ENCODE measurements at regions not wholly inside any gene's neighbourhood (a gene's known extent, or its start where the extent isn't known, plus 50 kb on each side); places are given as distances from the start of the nearest gene placed in this dataset.
"Not testable (repeated sequence)": the region's sequence is repeated elsewhere in the genome, so short reads cannot be mapped to it uniquely, and the experiment has no call there.

DNA sequence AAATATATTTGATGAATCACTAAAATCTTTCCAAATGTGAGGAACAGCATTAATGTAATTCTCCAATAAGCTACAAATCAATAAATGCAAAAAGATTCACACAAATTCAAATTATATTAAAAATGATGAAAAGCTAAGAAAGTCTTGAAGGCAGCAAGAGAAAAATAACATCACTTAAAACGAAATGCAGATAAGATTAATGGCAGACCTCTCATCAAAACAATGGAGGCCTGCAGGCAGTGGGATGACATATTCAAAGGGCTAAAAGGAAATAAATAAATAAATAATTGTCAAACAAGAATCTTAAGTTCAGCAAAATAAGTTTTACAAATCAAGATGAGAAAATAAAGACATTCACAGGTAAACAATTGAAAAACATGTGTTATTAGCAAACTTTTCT, 952.1 kb downstream of the SLITRK6 start:
- DNase-seq (ENCODE audit: low read depth), result no peak

DNA sequence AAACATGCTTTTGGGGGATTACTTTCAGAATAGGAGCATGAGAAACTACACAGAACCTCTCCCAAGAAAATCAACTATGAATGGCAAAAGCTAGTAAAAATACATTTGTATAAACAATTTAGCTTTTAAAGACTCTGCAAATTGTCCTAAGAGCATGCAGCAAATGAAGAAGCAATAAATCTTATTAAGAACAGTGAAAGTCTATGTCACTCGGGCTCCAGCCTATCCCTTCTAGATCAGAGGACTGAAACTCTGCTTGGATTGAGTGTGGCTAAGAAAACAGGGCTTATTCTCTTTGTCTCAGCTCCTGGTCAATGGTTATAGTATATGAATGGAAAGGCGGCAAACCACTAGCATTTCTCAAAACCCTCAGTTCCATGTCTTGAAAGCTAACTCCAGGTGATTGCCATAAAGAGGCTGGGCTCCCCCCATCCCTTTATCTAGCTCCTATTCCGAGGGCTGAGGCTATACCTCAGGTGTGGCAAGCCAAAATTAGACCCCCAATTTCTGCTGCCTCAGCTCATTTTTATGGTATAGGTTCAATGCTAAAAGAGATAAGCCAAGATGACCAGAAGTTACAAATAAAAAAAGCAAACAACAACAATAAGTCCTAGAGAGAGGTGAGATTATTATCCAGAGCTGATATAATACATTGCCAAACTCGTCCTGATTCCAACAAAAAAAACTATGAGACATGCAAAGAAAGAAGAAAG, 953.2 kb downstream of the SLITRK6 start:
- DNase-seq (ENCODE audit: low read depth), result no peak

DNA sequence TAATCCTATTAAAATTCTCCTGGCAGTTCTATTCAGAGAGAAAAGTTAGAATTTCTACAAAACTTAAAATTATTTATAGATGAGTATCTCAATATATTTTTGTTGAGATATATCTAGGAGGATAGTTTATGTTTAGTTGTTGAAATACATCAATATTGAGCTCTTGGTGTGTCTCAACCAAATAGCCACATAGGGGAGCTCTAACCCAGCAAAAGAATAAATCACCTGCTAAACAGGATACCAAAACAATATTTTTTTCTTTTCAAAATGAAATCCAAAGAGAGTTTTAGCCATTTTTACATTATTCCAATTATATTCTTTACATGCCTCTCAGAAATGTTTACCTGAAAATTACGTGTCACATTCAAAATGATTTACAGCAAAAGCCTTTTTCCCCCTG, 954.7 kb downstream of the SLITRK6 start:
- DNase-seq (ENCODE audit: low read depth), result no peak

DNA sequence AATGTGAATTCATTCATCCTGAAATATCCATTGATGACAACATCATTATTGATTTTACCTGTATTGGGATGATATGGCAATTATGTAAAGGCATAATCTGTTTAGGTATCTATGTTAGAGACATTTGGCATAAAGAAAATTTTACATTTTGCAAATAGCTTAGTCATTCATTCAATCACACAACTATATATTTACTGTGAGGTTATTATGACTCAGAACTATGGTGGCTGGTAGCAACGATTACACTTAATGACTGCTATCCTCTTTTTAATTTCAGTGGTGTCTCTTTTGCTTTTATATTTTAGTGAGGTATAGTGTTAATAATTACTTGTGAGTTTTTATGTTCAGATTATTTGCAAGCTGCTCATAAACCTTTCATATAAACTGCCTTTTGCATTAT, 955.9 kb downstream of the SLITRK6 start:
- DNase-seq (ENCODE audit: low read depth), result no peak

DNA sequence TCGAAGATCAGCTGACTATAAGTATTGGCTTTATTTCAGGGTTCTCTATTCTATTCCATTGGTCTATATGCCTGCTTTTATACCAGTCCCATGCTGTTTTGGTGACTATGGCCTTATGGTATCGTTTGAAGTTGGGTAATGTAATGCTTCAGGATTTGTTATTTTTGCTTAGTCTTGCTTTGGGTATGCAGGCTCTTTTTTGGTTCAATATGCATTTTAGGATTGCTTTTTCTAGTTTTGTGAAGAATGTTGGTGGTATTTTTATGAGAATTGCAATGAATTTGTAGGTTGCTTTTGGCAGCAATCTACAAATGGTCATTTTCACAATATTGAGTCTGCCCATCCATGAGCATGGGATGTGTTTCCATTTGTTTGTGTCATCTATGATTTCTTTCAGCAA, 951.9 kb upstream of the SLITRK1 start:
- DNase-seq (ENCODE audit: low read depth), result no peak

DNA sequence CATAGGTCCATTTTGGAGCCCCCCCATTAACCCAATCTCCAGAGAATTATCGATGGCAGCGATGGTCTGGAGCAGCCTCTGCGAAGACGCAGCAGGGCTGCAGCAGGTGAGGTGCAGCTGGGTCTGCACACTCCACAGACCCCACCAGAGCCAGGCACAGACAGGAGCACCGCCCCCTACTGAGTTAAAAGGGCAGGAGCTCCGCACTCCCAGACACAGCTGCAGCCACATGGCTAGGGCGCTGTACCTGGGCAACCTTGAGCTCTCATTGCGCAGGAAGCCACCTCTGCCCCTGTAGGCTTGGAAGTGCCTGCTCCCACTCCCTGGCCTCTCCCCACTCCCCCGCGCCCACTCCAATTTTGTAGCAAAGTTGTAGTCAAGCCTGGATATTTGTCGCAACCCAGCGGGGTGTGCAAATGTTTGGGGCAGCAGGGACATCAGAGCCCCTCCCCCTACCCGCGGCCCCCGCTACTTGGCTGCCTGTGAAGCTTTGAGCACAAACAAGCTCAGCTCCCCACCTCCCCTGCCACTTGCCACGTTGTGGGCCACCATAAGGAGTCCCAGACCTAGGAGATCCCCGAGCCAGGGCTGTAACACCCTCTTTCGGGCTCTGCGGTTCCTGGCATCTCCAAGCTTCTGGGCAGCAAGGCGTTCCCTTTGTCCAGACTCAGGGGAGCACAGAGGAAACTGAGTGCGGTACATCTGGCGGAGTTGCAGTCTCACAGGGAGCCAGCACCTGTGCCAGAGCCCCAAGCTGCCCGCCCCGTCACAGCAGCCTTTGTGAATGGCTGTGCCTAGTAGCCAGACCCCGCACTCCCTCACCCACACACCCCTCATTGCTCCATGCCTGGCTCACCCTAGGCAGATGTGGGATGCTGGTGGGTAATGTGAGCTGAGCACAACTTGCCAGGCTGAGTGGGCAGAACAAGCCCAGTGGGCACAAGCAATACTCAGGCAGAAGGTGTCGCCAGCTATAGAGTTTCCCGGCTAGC, 949.7 kb upstream of the SLITRK1 start:
- DNase-seq (ENCODE audit: low read depth), result no peak

DNA sequence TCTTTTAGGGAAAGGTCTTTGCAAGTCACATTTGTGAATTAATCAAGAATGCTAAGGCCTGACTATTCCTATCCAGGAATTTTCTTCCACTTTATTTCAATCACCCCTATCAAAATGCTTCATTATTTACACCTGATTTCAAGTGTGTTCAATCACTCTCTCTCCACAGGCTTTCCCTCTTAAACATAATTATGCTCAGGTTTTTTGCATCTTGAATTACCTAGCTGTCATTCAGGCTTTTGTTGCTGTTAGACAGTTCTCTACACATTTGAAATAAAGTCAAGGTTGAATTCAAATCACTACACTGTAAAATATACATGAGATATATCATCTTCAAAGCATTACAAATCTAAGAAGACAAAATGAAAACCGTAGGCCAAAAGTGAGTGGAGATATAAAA, 941.3 kb upstream of the SLITRK1 start:
- DNase-seq (ENCODE audit: low read depth), result no peak

DNA sequence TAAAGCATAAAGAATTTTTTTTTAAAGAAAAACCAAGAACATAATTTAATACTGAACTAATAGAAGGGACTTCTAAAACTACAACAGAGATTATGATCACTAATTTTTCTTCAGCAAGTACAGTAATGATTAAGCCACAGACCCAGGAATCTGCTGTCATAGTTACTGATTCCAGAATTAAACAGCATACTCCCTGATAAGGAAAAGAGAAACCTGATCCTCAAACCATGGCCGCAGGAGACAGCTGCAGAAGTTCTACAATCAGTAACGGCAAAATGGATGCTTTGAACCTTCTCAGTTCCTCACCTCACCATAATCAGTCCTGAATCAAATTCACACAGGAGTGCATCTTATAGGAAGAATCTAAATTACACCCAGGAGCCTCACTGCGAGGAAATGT, 939.0 kb upstream of the SLITRK1 start:
- no peak for DNase-seq (ENCODE audit: low read depth)

DNA sequence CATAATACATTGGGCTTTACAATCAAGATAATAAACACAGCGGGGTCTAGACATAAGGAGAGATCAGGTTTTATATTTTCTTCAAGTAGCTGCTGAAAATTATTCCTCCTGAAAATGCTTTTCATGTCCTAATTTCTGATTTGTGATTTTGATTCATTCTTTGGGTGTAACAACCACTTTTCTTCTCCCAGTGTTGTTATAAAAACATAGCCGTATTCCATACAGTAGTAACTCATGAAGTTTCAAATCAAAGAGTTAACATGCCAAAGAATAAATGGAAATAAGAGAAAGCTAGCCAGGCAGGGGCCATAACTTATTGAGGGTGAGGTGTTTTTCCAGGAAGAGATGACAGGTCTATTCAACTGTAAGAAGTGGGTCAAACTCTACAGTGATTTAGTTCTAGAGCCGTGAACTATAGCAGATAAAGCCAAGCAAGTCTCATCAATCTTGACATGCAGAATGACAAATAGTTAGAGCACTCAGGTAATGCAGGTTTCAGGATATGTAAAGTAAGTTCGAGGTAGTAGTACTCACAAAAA, 934.4 kb upstream of the SLITRK1 start:
- no peak for DNase-seq (ENCODE audit: low read depth)

DNA sequence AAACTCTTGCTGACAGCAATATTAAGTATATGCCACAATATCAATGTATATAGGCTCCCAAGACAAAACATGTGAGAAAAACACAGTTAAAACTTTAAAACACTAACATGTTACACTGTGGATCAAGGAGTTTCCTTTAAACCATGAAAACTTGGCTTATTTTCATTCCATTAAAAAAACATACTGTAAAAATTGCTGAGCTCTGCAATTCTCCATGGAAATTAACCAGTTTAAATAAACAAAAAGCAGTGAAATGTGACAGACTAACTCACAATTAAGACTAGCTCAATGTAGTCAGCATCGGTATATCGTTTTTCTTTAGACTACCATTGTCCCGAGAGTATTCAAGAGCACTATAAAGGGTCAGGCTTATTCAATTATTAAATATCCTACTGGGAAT, 930.5 kb upstream of the SLITRK1 start:
- no peak for DNase-seq (ENCODE audit: low read depth)

DNA sequence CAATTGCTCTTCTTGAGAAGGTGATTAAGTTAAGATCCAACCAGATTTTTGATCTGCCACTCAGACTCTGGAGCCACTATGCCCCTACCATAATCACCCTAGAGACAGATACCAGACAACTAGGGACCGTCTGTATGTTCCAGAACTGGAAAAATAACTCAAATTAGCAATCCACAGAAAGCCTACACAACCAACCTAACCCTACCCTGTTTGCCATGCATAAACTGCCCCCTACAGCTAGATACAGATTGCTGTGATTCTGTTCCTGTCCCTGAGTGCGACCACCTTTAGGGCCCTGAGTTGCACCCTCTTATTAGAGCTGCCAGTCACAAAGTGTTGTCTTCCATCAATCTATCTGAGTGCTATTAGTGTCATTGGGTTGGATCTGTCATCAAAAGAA, 929.8 kb upstream of the SLITRK1 start:
- DNase-seq (ENCODE audit: low read depth), result no peak

DNA sequence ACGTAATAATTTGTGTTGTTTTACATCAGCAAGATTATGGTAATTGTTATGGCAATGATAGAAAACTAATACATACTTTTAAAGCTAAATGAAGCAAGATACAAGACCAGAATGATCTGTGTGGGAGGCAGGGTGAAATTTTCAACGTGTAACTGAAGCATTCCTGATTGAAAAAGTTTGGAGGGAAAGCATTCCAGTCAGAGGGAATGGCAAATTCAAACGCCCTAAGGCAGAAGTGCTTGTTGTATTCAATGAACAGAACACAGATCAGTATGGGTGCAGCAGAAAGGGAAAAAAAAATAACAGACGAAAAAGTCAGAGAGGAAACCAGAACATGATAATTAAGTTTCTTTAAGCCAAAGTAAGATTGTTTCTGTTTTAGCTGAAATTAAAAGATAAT, 928.5 kb upstream of the SLITRK1 start:
- DNase-seq (ENCODE audit: low read depth), result no peak

DNA sequence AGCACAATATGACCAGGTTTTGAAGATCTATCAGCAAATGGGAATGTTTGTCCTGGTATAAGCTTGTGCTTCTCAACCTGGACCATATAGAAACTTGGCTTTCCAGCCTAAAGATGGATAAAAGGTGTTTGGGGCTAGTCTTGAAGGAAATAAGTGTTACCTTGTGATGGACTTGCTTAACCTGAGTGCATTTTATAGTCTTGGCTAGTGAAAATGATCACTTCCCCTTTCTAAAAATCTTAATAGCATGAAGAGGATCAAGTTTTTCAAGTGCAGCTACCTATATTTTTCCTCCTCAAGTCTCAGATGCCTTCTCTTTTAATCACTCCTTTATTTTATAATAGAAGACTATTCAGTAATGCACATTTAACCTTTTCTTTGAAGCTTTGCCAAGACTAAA, 919.8 kb upstream of the SLITRK1 start:
- DNase-seq (ENCODE audit: low read depth), result no peak

DNA sequence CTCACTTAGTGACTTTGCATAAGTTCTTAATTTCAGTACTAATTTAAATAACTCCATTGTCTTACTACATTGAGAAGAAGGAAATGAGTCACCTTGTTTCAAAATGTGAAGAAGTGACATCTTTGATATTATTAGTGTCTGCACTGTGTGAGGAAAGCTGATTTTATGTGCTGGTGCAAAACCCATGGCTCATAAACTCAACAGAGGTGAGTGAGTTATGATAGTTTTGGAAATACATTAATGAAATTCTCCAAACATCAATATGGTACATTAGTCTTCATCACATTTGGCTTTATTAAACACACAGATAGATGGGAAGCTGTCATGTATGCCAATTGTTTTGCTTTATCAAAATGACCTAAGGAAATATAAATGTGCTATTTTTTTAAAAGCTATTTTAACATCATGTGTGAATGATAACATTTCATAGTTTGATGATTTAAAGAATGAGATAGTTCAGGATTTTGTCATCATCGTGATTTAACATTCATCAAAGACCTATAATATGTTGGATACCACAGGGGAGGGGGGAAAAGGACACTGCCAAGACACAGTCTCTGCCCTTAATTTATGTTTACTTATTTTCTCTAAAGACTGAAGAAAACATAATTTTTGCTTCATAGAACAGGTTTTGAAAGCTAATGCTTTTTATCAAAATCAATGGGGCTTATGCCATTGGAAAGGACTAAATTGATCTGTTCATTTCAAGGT, 902.3 kb upstream of the SLITRK1 start:
- no peak for DNase-seq (ENCODE audit: low read depth)

DNA sequence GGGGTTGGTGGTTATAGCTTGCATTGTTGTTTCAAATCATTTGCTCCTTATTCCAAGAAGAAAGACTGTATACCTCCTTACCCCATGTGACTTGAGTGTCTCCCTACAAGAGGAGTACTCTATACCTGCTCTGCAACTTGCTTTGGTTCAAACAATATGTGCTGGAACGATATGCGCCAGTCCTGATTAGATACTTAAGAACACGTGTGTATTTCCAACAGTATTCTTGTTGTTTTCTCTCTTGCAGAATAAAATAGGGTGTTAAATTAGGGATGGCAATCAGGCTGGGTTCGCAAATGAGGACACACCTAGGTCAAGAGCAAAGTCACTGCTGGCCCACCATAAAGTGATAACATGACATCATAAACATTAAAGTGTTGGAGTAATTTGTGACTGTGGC, 895.0 kb upstream of the SLITRK1 start:
- DNase-seq (ENCODE audit: low read depth), result no peak

DNA sequence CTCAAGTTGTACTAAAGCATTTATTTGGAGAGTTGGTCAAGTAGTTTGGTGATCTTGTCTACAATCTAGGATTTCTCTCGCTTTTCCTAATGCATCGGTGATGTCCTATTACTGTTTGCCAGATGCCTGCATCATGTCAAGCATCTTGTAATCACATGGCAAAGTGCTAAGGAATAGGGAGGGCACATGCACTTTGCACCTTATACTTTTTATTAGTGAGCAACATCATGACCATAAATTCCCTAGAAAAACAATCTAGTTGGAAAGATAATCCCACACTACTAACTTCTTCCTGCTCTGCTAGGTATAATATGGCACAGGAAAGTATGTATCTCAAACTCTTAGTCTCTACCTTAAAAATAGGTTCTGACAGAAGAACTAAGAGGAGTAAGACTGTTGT, 894.3 kb upstream of the SLITRK1 start:
- no peak for DNase-seq (ENCODE audit: low read depth)

DNA sequence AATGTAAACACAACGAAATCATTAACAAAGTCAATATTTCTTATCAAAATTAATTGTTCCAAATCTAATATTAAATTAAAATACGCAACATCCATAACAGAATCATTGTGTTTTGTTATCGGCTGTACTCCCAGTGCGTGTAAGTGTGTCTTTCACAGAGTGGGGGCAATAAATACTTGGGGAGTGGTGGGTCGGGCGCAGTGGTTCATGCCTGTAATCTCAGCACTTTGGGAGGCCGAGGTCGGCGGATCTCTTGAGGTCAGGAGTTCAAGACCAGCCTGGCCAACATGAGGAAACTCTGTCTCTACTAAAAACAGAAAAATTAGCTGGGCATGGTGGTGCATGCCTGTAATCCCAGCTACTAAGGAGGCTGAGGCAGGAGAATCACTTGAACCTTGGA, 893.6 kb upstream of the SLITRK1 start:
- DNase-seq (ENCODE audit: low read depth), result not testable (repeated sequence)

DNA sequence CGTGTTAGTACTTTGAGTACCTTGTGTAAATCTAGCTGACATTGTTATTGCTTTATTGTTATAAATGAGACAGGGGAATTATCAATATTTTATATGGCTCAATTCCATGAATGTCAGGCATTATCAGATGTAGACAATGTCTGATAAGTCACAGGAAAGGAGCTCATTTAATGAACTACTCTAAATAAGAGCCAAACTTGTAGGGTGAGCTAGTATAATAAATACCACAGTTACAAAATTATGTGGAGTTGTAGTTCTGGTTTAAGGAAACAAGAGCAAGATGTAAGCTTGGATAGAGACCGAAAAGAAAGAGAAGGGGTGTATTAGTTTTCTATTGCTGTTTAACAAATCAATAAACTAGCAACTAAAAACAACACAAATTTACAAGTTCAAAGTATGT, 891.8 kb upstream of the SLITRK1 start:
- DNase-seq (ENCODE audit: low read depth), result no peak

DNA sequence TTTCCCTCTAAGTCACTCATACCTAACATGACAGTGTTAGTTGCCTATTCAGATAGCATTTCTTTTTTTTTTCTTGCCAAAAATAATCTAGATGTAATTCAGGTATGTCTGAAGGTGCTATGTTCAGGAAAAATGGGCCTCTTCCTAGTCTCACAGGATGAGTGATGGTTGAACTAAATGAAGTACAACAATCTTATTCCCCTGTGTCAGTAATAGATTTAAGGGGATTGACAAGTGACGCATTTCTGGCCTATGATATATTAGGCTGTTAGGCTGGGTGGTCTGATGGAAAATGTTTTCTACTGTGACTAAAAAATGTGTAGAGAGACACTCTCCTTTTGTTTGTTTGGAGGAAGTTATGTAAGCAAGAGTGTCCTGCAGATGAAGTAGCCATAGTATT, 878.7 kb upstream of the SLITRK1 start:
- DNase-seq (ENCODE audit: low read depth), result no peak

DNA sequence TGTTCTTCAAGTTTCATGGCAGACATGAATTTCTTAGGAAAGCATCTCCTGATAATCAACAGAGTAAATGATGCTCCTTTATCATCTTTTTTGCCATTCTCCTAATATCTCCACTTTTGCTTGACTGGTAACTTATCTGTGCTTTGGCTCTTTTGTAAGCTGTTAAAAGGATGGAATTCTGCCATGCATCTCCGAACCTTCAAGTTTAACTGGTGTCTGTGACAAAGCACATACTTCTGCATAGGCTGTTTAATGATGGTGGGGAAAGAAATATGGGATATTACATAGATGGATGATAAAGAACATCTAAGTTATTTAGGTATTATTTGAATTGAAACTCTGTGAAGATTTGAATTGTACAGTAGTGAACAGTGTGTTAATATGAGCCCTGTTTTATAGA, 866.9 kb upstream of the SLITRK1 start:
- no peak for DNase-seq (ENCODE audit: low read depth)

DNA sequence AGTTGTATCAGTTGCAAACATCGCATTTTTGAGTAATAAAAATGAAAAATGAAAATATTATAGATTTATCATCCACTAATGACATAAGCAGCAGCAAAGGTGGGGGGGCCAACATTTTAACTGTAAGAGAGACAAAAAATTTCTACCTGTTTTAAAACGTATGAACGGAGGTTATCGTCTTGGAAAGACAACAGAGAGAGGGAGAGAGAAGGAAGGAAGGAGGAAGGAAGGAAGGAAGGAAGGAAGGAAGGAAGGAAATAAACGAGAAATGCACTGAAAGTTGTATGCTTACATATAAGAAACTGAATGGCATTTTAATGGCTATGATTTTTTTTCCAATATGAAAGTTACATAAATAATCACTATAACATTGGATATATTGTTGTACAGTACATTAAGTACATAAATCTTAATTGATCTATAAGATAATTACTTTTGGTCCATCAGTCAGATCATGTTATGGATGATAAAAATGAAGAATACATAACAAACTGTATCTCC, 862.8 kb upstream of the SLITRK1 start:
- no peak for DNase-seq (ENCODE audit: low read depth)

DNA sequence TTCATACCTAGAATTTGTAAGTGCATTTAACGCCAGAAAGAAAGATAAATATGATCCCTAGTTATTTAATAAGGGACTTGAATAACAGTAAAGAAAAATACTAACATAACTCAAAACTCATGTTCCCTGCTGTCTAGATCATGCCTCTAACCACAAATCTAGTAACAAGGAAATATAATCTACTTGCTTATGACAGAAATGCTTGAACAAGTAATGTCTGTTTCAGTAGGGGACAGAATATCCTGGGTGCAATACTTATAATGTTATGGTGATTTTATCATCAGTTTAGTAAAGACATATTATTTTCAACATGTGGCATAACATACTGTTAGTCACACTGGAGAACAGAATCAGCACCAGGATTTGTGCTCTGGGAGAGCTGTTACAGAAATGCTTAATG, 861.9 kb upstream of the SLITRK1 start:
- DNase-seq (ENCODE audit: low read depth), result no peak
